ENCODE measurements at regions not wholly inside any gene's neighbourhood (a gene's known extent, or its start where the extent isn't known, plus 50 kb on each side); places are given as distances from the start of the nearest gene placed in this dataset.

- TF ChIP-seq CTCF (IDR thresholded peaks at IDR 0.05) (no peak), POLR2A (IDR thresholded peaks at IDR 0.05) (no peak)
Measured at GRCh38 chr2:236658974-236659757, 89.5 kb downstream of the ACKR3 start.
